ENCODE measurements at regions not wholly inside any gene's neighbourhood (a gene's known extent, or its start where the extent isn't known, plus 50 kb on each side); places are given as distances from the start of the nearest gene placed in this dataset.

- H3K9me3 ChIP-seq (ENCODE audit: low read length): no peaks in the 10 kb centered on the region
- H3K4me3 ChIP-seq (ENCODE audit: low read length): no peak overlapping the region
Observed at GRCh38 chr2:234335661-234336228, 161.1 kb downstream of the ARL4C start.

GRCh38 chr2:234334756-234335155, 162.1 kb downstream of the ARL4C start:
- DNase-seq: no peak
- Histone ChIP-seq H4K20me1 (ENCODE audit: insufficient read depth, low read depth, low read length) (no peaks in the 10 kb centered on the region), H3K9me2 (replicated peaks; ENCODE audit: insufficient read depth, low read length) (no peaks in the 10 kb centered on the region), H3K27me3 (ENCODE audit: low read length) (no peaks in the 10 kb centered on the region), H3K27ac (ENCODE audit: low read length) (no peak overlapping the region), H3K79me2 (ENCODE audit: low read length) (no peaks in the 10 kb centered on the region), H3K9me3 (ENCODE audit: low read length) (no peaks in the 10 kb centered on the region), H2AFZ (ENCODE audit: low read length) (no peak overlapping the region), H3K36me3 (ENCODE audit: insufficient read depth, low read length) (no peaks in the 10 kb centered on the region), H3K4me2 (ENCODE audit: low read depth, low read length, poor library complexity, severe bottlenecking) (no peak overlapping the region), H3K9ac (ENCODE audit: low read length) (no peak overlapping the region), H3K4me1 (ENCODE audit: low read length) (no peaks in the 10 kb centered on the region), H3K4me3 (ENCODE audit: low read length) (no peak overlapping the region)

More at GRCh38 chr2:234335661-234336228, 161.1 kb downstream of the ARL4C start:
- Histone ChIP-seq H3K36me3 (ENCODE audit: insufficient read depth, low read length) (no peaks in the 10 kb centered on the region), H4K20me1 (ENCODE audit: insufficient read depth, low read depth, low read length) (no peaks in the 10 kb centered on the region), H3K9ac (ENCODE audit: low read length) (no peak overlapping the region), H3K27me3 (ENCODE audit: low read length) (no peaks in the 10 kb centered on the region), H3K4me1 (ENCODE audit: low read length) (no peaks in the 10 kb centered on the region), H3K9me2 (replicated peaks; ENCODE audit: insufficient read depth, low read length) (no peaks in the 10 kb centered on the region), H2AFZ (ENCODE audit: low read length) (no peak overlapping the region), H3K27ac (ENCODE audit: low read length) (no peak overlapping the region), H3K4me2 (ENCODE audit: low read depth, low read length, poor library complexity, severe bottlenecking) (no peak overlapping the region), H3K79me2 (ENCODE audit: low read length) (no peaks in the 10 kb centered on the region)
- DNase-seq: no peak

- Histone ChIP-seq H4K20me1 (ENCODE audit: insufficient read depth, low read depth, low read length) (no peaks in the 10 kb centered on the region), H3K36me3 (ENCODE audit: insufficient read depth, low read length) (no peaks in the 10 kb centered on the region), H3K4me3 (ENCODE audit: low read length) (no peak overlapping the region), H3K27me3 (ENCODE audit: low read length) (no peaks in the 10 kb centered on the region), H3K79me2 (ENCODE audit: low read length) (no peaks in the 10 kb centered on the region), H3K9ac (ENCODE audit: low read length) (no peak overlapping the region), H3K27ac (ENCODE audit: low read length) (no peak overlapping the region), H2AFZ (ENCODE audit: low read length) (no peak overlapping the region), H3K9me3 (ENCODE audit: low read length) (no peaks in the 10 kb centered on the region), H3K4me1 (ENCODE audit: low read length) (no peaks in the 10 kb centered on the region), H3K4me2 (ENCODE audit: low read depth, low read length, poor library complexity, severe bottlenecking) (no peak overlapping the region), H3K9me2 (replicated peaks; ENCODE audit: insufficient read depth, low read length) (no peaks in the 10 kb centered on the region)
- no peak for DNase-seq
Observed at GRCh38 chr2:234334151-234334550, 162.7 kb downstream of the ARL4C start.

- Histone ChIP-seq H3K36me3 (ENCODE audit: insufficient read depth, low read length) (no peaks in the 10 kb centered on the region), H3K9ac (ENCODE audit: low read length) (no peak overlapping the region), H3K4me3 (ENCODE audit: low read length) (no peak overlapping the region), H3K79me2 (ENCODE audit: low read length) (no peaks in the 10 kb centered on the region), H3K27ac (ENCODE audit: low read length) (no peak overlapping the region), H3K4me1 (ENCODE audit: low read length) (no peaks in the 10 kb centered on the region), H4K20me1 (ENCODE audit: insufficient read depth, low read depth, low read length) (no peaks in the 10 kb centered on the region), H3K9me3 (ENCODE audit: low read length) (no peaks in the 10 kb centered on the region), H3K9me2 (replicated peaks; ENCODE audit: insufficient read depth, low read length) (no peaks in the 10 kb centered on the region), H3K27me3 (ENCODE audit: low read length) (no peaks in the 10 kb centered on the region), H3K4me2 (ENCODE audit: low read depth, low read length, poor library complexity, severe bottlenecking) (no peak overlapping the region), H2AFZ (ENCODE audit: low read length) (no peak overlapping the region)
- no peak for DNase-seq
Observed at GRCh38 chr2:234333168-234334130, 163.4 kb downstream of the ARL4C start.

GRCh38 chr2:234331966-234332365, 164.9 kb downstream of the ARL4C start:
- H2AFZ ChIP-seq (ENCODE audit: low read length): no peak overlapping the region
- H3K4me3 ChIP-seq (ENCODE audit: low read length): no peak overlapping the region
- no peaks in the 10 kb centered on the region for H4K20me1 ChIP-seq (ENCODE audit: insufficient read depth, low read depth, low read length)
- no peaks in the 10 kb centered on the region for H3K4me1 ChIP-seq (ENCODE audit: low read length)
- no peak overlapping the region for H3K9ac ChIP-seq (ENCODE audit: low read length)
- H3K27me3 ChIP-seq (ENCODE audit: low read length): no peaks in the 10 kb centered on the region
- H3K4me2 ChIP-seq (ENCODE audit: low read depth, low read length, poor library complexity, severe bottlenecking): no peak overlapping the region
- H3K9me2 ChIP-seq (replicated peaks; ENCODE audit: insufficient read depth, low read length): no peaks in the 10 kb centered on the region
- no peaks in the 10 kb centered on the region for H3K36me3 ChIP-seq (ENCODE audit: insufficient read depth, low read length)
- H3K27ac ChIP-seq (ENCODE audit: low read length): no peak overlapping the region
- no peak for DNase-seq
- H3K9me3 ChIP-seq (ENCODE audit: low read length): no peaks in the 10 kb centered on the region
- no peaks in the 10 kb centered on the region for H3K79me2 ChIP-seq (ENCODE audit: low read length)

- Histone ChIP-seq H3K4me2 (ENCODE audit: low read depth, low read length, poor library complexity, severe bottlenecking) (no peak overlapping the region), H3K27ac (ENCODE audit: low read length) (no peak overlapping the region), H3K27me3 (ENCODE audit: low read length) (no peaks in the 10 kb centered on the region), H3K9ac (ENCODE audit: low read length) (no peak overlapping the region), H3K79me2 (ENCODE audit: low read length) (no peaks in the 10 kb centered on the region), H3K9me3 (ENCODE audit: low read length) (no peaks in the 10 kb centered on the region), H3K36me3 (ENCODE audit: insufficient read depth, low read length) (no peaks in the 10 kb centered on the region), H2AFZ (ENCODE audit: low read length) (no peak overlapping the region), H3K4me1 (ENCODE audit: low read length) (no peaks in the 10 kb centered on the region), H3K4me3 (ENCODE audit: low read length) (no peak overlapping the region), H4K20me1 (ENCODE audit: insufficient read depth, low read depth, low read length) (no peaks in the 10 kb centered on the region), H3K9me2 (replicated peaks; ENCODE audit: insufficient read depth, low read length) (no peaks in the 10 kb centered on the region)
- DNase-seq: no peak
Observed at GRCh38 chr2:234331566-234331965, 165.3 kb downstream of the ARL4C start.

- H3K79me2 ChIP-seq (ENCODE audit: low read length): no peaks in the 10 kb centered on the region
- H3K9ac ChIP-seq (ENCODE audit: low read length): no peak overlapping the region
- H3K9me3 ChIP-seq (ENCODE audit: low read length): no peaks in the 10 kb centered on the region
- no peak overlapping the region for H3K27ac ChIP-seq (ENCODE audit: low read length)
- DNase-seq: no peak
- no peaks in the 10 kb centered on the region for H3K27me3 ChIP-seq (ENCODE audit: low read length)
- H3K4me1 ChIP-seq (ENCODE audit: low read length): no peaks in the 10 kb centered on the region
- H2AFZ ChIP-seq (ENCODE audit: low read length): no peak overlapping the region
- H3K4me3 ChIP-seq (ENCODE audit: low read length): no peak overlapping the region
- no peaks in the 10 kb centered on the region for H4K20me1 ChIP-seq (ENCODE audit: insufficient read depth, low read depth, low read length)
- no peak overlapping the region for H3K4me2 ChIP-seq (ENCODE audit: low read depth, low read length, poor library complexity, severe bottlenecking)
- H3K36me3 ChIP-seq (ENCODE audit: insufficient read depth, low read length): no peaks in the 10 kb centered on the region
- no peaks in the 10 kb centered on the region for H3K9me2 ChIP-seq (replicated peaks; ENCODE audit: insufficient read depth, low read length)
Observed at GRCh38 chr2:234330902-234331301, 166.0 kb downstream of the ARL4C start.

GRCh38 chr2:234329202-234329960, 167.5 kb downstream of the ARL4C start:
- H3K4me2 ChIP-seq (ENCODE audit: low read depth, low read length, poor library complexity, severe bottlenecking): no peak overlapping the region
- H3K4me1 ChIP-seq (ENCODE audit: low read length): no peaks in the 10 kb centered on the region

More at GRCh38 chr2:234329202-234329960, 167.5 kb downstream of the ARL4C start:
- H4K20me1 ChIP-seq (ENCODE audit: insufficient read depth, low read depth, low read length): no peaks in the 10 kb centered on the region
- H3K36me3 ChIP-seq (ENCODE audit: insufficient read depth, low read length): no peaks in the 10 kb centered on the region
- no peak overlapping the region for H3K9ac ChIP-seq (ENCODE audit: low read length)
- no peaks in the 10 kb centered on the region for H3K27me3 ChIP-seq (ENCODE audit: low read length)
- H3K27ac ChIP-seq (ENCODE audit: low read length): no peak overlapping the region
- no peaks in the 10 kb centered on the region for H3K9me2 ChIP-seq (replicated peaks; ENCODE audit: insufficient read depth, low read length)
- no peaks in the 10 kb centered on the region for H3K9me3 ChIP-seq (ENCODE audit: low read length)
- no peaks in the 10 kb centered on the region for H3K79me2 ChIP-seq (ENCODE audit: low read length)
- no peak overlapping the region for H2AFZ ChIP-seq (ENCODE audit: low read length)
- no peak overlapping the region for H3K4me3 ChIP-seq (ENCODE audit: low read length)
- no peak for DNase-seq
